Inferior parietal cortex (tissue), 1 donor: ENCODE measurements at regions not wholly inside any gene's neighbourhood (a gene's known extent, or its start where the extent isn't known, plus 50 kb on each side); places are given as distances from the start of the nearest gene placed in this dataset.
"Not testable (repeated sequence)": the region's sequence is repeated elsewhere in the genome, so short reads cannot be mapped to it uniquely, and the experiment has no call there.

Source experiments
- DNase-seq: peaks from one replicate; pipeline ENCODE4 v3.0.0-alpha.2; 2016; ENCODE audit errors: extremely low spot score

DNA sequence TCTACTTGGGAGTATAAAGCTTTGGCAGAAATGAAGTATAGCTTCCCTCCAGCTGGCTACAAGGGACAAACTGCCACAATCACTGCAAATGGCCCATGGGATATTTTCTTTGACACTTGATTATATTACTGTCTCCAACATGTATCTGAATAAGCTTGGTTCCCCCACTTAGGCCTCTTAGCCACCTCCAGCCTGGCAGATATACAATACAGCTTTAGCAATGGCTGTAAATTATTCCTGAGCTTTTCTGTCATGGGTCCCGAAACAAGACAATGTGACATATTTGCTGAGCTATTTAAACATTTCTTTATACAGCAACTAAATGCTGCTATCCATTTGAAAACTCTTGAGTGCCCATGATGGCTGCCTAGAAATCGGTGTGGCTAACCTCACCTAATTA is 406.2 kb downstream of the SUCLG1 start:
- DNase-seq, result no peak

DNA sequence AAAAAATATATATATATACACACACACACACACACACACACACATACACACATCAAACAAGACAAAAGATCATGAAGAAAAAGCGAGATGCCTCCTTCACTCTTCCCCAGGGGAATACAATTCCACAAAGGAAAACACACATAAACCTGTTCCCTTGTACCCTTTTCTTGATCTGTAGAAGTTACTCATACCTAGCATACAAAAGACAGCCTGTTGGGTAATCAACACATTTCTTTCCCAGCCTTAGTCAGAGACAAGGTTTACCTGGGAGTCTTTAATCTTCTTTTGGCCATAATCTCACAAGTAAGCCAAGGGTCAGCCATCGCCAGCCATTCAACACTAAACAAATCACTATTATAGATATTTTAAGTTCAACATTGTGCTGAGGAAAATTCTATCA is 407.0 kb downstream of the SUCLG1 start:
- no peak for DNase-seq

DNA sequence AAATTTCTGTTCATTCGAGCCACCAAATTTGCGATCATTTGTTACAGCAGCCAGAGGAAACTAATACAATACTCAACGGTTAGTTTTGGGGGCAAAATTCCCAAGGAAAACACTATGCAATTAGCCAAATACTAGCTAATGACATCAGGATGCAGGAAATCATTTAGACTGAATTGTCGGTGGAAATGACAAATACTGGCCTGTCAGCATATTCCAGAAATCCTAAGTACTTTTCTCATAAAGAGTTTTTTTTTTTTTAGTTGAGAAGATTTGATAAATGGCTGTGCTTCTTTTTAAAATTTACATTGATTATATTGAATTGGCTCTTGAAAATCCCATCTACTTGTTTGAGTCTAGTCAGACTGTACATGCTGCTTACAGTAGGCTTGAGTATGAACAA is 410.1 kb downstream of the SUCLG1 start:
- DNase-seq, result no peak

DNA sequence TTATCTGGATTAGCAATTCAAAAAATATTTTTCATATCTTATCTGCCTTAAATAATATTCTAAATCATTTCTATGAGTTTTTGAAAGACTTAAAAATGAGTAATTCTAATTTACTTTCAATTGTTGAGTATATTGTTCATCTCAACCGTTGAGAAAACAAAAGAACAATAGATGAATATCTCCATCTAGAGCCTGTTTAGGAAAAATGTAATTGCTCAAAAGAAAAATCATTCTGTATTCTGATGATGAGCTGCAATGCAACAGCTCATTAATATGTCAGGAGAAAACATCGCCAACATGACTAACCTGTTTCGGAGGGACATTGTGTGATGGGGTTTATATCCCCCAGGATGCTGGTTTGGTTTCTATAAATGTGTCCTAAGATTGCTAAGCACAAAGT is 417.6 kb downstream of the SUCLG1 start:
- DNase-seq, result no peak

DNA sequence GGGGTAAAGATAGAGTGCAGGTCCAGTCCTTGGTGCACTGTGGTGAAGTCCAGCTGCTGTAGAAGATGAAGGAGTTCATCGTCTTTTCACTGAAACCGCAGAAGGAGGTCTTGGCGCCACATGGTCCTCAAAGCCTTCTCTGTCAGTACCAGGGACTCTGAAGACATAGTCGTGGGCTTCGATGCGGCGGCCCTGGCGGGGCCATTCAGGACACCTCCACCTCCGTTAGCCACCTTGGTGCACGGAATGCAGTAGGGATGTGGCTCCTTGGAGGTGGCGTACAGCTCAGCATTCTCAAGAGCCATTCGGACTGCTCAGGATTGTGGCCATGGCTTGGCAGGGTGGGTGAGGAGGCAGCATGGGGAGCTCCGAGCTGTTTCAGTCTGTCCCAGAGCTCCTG is 418.8 kb downstream of the SUCLG1 start:
- DNase-seq, result no peak

DNA sequence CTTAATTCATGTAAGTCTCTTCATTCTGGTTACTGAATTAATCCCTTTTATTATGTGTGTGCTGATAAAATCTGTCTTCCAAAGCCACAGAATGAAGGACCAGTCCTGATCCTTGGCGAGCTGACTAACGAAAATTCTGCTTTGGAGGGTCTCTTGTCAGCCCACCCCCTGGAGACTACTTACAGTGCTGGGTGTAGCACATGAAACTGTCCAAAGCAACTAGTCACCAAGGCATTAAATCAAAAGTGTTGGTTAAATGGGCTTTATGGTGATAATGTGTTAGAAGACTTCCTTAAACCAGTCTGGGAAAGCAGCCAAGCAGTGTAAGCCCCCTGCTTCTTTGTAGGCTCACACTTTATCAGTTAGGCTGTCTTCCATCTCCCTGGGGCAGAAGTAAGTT is 420.2 kb downstream of the SUCLG1 start:
- DNase-seq, result no peak

DNA sequence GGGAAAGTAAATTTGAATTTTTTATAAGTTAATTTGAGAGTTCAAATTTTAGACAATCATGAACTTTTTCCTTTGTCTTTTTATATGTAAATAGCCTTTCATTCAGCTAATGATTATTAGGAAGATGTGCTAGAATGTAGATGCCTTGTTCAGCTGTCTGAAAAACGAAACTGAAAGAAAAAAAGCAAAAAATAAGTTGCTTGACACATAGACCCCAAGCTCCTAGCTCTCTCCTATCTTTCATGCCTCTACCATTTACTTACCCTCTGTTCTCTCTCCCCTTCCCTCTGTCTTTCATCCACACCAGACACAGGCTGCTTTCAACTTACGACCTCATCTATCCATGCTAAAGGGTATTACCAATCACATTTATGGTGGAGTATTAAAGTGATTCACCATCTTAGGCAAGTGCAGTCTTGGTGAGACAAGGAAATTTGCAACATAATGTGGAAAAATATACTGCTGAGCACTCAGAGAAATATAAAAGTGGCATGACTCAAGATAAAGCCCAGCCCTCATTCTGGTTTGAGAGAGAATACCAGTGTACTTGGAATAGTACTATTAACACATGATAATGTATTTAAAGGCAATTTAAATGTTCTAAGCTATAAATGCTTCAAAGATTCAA is 425.6 kb downstream of the SUCLG1 start:
- DNase-seq, result no peak

DNA sequence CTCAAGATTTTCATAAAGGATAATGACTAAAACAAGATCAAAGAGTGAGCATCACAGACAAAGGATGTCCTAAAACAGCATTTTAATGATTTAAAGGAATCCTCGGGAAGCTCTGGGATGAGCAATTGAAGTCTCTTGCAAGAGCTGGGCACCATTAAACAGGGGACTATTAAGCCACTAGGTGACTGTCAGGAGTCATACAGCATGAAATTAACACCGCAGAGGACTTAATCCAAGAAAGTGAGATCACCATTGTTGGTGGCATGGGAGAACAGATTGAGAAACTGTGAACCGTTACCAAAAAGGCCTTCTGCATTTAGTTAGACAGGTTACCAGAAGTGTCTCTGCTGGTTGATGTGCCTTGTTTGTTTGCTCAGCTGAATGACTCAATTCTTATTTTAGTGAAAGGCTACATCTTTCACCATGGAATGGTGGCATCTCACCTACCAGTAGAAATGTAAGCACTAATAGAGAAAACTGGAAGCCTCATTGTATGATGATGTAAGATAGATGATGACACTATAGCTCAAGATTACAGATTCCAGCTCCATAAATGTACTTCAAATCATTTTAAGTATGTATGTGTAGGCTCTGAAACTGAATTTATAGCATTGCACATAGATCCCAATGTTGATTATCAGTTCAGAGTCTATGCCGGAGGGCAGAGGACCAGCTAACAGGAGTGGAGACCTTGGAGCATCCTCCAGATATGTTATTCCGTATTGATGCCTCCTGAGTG is 427.6 kb downstream of the SUCLG1 start:
- DNase-seq, result no peak

DNA sequence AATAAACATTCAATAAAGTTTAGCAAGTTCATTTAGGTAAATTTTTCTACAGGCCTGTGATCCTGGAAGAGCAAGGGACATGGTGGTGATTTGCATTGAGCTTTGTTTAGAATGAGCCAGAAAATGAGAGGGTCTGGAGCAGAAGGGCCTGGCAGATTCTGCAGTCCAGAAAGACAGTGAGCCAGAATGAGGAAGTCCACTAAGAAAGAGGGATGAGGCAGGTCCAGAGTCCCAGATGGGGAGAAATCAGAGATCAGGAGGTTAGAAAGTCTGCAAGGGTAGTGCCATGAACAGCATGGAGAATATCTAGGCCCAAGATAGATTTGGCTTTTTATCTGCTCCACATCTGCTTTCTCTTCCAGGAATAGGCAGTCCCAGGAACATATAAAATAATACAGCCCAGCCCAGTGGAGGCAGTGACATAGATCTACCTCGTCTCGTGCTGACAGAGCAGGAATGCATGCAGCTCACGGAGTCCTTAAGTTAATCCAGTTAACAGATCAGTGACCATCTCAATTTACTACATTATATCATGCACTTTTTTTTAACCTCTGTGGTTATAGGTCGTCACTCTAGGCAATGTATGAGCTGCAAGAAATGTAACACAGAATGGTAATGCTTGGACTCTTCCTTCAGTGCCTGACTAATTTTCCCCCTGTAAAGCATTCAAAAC is 429.0 kb downstream of the SUCLG1 start:
- DNase-seq, result no peak

DNA sequence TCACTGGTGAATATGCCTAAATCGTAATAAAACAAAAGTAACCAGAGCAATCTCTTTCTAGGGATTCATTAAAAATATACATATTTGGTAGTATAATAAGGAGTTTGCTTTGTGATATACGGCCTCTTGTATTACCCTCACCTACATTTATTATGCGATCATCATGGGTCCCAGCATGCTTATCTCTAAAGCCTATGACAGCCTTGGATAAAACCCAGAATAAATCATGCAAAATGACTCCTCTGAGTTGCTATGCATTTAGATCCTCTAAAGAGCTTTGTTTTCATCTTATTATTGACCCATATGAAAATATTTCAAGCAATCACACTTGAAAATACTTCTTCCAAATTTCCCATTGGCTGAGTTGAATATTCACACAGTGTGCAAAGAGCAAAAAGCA is 432.3 kb downstream of the SUCLG1 start:
- DNase-seq, result no peak

DNA sequence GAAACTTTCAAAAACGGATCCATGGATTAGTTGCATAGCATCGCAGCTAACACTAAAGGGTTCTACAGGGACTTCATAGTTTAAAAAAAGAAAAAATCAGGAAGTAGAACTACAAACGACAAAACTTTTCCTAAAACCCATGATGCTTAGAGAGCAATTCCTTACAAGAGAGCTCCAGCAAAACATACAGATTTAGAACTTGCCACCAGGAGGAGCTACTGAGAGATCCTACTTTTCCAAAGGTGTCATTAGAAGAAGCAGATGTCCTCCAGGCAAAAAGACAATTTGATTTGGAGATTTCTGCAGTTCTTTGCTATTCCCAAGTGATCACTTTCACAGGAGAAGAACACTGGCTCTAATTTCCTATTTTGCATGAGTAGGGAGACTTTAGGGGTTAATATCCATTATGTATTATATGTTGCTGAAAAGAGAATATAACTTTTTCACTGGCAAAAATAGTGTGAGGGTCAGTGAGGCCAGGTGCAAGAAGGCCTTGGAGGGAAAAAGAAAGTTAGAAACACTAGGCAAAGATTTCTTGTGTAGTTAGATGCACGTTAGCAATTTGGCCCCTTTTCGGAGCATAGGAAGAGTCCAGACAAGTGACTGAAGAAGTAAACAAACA is 436.2 kb downstream of the SUCLG1 start:
- peak; percentile 78 for DNase-seq

DNA sequence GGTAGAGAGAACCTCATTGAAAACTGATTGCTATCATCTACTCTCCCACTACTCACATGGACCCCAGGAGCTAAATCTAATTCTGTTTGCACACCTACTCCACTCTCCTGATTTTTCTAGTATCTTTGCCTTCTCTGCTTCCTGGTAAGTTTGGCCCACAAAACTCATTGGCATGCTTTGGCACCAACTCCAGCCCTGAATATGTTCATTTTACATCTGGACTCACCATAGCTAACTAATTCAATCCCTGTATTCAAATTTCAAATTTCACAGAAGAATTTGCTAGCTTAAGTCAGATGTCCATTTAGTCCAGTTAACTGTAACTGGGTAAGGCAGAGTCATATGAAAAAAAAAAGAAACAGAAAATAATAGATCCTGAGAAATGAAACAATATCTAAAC is 442.1 kb downstream of the SUCLG1 start:
- no peak for DNase-seq

DNA sequence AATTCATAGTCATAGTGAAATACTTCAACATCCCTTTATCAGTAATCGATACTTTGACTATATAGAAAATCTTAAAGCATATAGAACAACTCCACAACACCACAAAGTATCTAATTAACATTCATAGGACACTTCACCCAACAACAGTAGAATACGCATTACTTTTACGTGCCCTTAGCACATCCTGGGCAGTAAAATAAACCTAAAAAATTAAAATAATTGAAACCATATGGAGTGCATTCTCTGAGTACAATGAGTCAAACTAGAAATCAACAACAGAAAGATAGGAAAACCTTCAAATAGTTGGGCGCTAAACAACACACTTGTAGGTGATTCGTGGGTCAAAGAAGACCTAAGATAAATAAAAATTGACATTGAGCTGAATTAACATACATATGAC is 442.9 kb downstream of the SUCLG1 start:
- no peak for DNase-seq

DNA sequence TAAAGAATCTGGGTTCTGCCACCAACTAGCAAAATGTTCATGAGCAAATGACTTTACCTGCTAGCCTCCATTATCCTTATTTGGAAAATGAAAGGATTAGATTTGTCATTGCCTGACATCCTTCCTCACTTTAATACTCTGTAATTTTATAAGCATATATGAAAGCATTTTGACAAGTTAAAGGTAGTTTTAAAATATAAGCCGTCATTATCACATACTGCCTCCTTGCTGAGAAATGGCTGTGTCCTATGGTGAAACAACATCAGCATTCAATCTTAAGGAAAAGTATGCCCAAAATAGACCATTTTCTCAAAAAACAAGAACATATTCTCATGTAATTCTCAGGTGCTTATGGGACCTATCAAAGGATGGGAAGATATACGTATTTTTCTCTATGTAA is 461.2 kb downstream of the SUCLG1 start:
- no peak for DNase-seq

DNA sequence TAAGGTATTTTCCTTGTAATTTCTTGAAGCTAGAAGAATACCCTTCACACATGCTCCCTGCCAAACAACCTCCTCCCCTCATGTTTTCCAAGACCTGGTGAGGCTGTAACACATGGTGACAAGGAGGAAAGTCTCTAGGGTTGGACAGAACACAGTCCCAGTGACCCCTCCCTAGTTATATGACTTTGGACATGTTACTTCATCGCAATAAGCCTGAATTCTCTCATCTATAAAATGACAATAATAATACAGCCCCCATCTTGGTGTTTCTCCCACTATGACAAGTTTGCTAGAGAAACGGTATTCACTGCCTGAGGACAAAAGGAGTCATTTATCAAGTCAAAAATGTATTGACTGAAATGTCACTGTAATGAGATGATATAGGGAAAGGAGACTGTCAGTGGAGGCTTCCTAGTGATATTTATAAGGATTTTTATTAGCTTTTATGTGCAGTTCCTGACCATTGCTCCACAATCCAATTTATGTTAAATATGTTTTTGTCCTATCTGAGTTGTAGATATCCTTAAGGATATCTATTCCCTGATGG is 464.4 kb downstream of the SUCLG1 start:
- no peak for DNase-seq

DNA sequence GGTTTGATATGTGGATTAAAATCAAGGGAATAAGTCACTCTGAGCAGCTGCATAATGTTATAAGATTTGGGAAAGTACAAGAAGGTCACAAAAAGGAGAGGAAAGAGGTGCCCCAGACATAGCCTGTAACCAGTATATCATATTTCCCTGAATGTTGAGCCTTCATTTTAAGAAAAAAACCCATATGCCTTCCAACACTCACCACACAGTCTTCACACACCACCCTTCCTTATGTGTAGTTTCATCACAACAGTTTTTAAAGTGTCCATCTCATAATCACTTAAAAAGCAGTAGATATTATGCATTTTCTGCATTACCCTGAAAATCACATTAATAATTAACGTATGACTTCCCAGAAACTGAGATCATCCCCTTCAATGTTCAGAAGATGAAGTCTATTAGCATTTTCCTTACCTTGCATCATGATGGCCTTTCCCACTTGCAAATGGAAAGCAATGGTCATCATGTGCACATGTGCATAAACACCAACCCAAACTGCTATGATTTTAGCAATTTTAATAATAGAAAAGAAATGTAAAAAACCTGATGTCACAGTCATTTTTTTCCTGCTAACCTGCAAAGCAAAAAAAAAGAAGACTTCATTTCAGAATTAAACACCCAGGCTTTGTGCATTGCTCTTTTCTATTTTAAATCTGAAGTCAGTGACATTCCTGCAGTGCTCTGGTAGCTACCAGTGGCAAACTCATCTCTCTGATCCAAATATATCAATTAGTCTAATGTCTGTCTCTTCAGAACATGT is 465.0 kb downstream of the SUCLG1 start:
- no peak for DNase-seq

DNA sequence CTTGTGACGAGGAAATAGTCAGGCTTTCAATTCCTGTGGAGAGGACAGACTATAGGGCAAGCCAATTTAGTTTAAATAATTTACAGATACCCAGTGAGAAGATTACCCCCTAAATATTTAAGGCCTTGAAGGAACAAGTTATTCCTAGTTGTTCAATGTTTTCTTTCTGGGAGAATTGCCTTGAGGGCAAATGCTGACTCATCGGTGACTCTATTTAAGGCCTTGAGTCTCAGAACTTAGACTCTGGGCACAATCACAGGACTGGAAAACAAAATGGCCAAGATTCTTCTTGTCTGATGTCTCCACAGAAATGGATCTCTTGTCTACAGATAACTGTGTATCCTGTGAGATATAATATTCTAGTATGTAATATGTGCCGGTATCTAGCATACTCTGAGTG is 467.1 kb downstream of the SUCLG1 start:
- DNase-seq, result no peak

DNA sequence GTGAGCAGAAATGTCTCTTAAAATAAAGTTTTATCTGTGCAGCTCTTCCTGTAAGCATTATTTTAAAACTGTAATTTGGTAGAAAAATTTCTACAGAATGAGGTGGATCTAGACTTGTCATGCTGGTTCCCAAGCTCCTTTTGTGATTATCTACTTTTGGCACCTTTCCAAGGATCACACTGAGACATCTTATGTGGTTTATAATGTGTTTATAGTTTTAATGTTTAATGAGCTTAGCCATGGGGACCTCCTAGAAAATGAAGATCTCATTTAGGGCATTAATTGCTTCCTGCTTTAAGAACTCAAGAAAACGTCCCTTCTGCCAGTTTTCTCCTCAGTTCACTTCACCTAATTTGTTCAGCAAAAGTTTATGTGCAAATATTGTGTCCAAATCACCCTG is 468.4 kb downstream of the SUCLG1 start:
- no peak for DNase-seq

DNA sequence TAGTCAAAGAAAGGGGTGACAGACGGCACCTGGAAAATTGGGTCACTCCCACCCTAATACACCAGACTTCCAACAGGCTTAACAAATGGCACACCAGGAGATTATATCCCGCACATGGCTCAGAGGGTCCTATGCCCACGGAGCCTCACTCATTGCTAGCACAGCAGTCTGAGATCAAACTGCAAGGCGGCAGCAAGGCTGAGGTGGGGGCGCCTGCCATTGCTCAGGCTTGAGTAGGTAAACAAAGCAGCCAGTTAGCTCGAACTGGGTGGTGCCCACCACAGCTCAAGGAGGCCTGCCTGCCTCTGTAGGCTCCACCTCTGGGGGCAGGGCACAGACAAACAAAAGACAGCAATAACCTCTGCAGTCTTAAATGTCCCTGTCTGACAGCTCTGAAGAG is 482.5 kb downstream of the SUCLG1 start:
- DNase-seq, result not testable (repeated sequence)

DNA sequence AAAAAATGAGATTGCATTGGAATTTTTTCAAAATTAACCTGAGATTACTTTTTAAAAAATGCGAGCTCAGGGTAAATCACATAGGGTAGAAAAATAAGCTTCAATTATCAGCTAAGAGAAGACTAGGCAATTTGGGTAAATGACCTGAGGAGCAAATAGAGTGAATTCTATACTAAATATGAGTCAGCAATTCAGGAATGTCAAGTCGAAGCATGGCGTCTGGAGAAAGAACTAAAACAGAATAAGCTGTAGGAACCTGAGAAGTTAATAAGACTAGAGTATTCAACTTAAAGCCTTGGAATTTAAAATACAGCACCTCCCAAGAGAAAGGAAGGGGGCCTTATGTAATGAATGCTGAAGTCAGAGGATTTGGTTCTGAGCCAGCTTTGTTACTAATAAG is 487.0 kb downstream of the SUCLG1 start:
- no peak for DNase-seq

DNA sequence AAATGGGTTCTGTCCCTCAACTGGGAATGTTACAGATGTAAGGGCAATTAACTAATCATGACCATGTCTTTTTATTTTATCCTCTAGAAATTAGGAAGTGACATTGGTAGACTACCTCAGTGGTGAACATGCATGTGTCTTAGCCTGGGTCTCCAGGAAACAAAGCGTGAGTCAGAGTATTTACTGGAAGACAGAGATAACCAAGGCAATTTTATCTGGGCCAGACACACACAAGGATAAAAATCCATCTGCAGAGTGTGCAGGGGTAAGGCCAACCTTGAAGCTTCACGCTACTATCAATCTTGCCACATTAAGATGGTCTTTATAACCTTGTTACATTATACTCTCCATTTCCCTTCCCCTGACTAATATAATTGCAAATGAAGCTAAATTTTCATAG is 487.5 kb downstream of the SUCLG1 start:
- DNase-seq, result no peak
